GM12872 (cell line): ENCODE measurements at regions not wholly inside any gene's neighbourhood (a gene's known extent, or its start where the extent isn't known, plus 50 kb on each side); places are given as distances from the start of the nearest gene placed in this dataset.

Experiments used
- TF ChIP-seq, protein P1 (sequence below): IDR thresholded peaks from 3 replicates; pipeline ENCODE4 v1.5.1; 2011; ENCODE audit warnings: low read depth, mild to moderate bottlenecking, low read length, moderate library complexity; ENCODE audit not compliant: insufficient read depth

DNA sequence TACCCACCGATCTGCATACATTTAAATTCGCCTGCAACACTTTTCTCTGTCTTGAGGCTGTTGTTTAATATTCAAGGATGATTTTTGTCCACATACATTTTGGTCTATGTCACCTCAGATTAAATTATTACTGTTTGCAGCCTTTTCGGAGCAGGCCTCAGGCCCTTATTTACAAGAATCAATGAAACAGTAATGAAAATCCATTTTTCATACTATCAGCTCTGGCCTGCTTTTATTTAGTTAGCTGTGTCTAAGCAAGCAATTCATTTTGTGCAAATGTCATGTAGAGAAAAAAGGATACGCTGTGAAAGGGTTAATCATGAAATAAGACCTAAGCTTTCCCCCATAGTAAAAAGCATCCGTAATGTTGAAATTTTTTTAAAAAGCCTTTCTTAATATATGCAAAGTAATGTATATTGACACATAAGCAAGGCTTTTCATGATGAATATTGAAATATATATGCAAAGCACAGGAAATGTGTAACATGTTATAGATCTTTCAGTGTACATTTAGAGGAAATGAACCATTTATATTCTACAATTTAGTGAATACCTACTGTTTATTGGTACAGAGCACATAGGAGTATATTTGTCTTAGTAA lies 1135.3 kb upstream of the ZEB2 start:
- TF ChIP-seq, protein P1, sequence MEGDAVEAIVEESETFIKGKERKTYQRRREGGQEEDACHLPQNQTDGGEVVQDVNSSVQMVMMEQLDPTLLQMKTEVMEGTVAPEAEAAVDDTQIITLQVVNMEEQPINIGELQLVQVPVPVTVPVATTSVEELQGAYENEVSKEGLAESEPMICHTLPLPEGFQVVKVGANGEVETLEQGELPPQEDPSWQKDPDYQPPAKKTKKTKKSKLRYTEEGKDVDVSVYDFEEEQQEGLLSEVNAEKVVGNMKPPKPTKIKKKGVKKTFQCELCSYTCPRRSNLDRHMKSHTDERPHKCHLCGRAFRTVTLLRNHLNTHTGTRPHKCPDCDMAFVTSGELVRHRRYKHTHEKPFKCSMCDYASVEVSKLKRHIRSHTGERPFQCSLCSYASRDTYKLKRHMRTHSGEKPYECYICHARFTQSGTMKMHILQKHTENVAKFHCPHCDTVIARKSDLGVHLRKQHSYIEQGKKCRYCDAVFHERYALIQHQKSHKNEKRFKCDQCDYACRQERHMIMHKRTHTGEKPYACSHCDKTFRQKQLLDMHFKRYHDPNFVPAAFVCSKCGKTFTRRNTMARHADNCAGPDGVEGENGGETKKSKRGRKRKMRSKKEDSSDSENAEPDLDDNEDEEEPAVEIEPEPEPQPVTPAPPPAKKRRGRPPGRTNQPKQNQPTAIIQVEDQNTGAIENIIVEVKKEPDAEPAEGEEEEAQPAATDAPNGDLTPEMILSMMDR, result no peak

DNA sequence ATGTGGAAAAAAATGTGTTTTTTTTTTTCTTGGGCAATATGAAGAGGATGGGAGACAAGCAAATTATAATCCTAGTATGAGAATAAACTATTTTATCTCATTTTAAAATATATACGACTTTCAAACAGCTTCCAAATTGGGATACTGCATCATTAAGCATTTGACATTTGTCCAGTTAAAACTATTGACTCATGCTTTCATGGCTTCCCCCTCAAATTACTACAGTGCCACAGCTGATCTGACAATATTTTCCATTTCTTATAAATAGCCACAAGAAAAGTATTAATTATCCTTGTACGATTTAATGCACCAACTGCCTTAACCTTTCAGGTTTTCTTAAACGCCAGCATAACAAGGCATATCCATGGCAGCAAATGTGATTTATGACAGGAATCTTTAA lies 1134.8 kb upstream of the ZEB2 start:
- TF ChIP-seq, protein P1, result no peak

DNA sequence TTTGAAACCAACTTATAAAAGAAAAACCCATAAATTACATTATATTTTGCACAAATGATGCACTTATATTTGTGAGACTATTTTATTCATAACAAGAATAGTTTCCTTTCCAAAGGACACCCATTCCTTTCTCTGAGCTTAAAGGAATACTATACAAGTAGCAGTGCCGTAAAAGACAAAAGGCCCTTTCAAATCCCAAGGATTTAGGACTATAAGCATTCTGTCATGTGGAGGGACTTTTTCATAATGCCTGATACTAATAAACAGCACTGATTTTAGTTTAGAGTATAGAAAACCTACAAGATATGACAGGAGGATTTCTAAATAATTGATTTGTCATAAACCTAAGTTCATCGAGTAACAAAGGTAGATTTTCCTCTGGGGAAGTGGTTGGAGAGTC lies 1134.2 kb upstream of the ZEB2 start:
- TF ChIP-seq, protein P1, result no peak

DNA sequence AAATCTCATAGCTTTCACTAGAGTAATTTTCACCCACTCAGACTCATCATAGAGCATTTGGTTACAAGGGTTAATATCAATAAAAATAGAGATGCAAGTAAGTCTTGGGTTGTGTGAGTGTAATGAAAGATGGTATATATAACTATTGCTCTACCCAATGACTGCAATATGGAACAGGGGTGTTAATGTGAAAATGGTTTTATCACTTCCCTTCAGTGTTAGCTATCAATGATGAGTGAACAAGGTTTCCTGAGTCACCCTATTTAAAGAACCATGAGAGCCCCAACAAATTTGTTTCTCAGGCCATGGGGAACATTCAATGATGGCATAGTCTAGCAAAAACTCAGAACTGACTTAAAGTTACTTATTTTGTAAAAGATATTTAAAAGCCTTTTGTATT lies 1133.6 kb upstream of the ZEB2 start:
- TF ChIP-seq, protein P1, result no peak

DNA sequence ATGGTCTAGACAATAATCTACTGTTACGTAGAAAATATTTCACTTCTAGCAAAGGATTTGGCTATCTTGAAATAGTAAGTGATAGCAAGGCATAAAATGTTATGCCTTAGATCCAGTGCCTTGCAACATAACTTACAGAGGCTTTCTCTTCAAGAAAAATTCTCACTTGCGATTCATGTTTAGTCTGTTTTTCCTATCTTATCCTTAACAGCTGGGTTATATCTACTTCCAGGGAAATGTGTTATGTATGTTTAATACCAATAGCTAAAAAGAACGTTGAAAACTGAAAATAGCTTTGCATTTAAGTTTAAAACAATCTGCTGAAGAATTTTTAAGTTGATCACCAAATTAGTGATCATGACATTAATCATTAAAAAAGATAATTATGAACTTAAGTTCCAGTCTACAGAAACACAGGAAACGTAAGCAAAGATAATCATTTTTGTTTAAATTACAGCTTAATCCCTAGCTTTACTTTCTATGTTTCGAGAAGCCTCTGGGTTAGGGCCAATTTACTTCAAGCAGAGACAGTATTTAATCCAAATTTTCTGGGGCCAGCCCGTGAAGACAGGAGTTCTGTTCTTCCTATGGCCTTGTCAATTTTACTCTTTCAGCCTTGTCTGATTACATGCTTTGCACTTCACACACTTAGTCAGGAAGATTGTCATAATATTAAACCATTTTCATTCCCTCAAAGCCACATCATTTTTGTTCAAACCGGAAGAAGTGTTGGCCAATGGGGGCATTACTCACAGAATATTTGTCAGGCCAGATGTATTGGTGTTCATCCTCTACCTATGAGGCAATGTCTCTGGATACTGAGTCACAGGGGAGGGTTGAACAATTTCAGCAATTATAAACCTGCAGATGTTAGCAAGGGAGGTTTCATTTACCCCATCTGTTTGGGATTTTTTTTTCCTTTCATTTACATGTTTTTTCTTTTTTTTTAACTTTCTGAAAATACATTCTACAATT lies 1132.9 kb upstream of the ZEB2 start:
- TF ChIP-seq, protein P1, result no peak

DNA sequence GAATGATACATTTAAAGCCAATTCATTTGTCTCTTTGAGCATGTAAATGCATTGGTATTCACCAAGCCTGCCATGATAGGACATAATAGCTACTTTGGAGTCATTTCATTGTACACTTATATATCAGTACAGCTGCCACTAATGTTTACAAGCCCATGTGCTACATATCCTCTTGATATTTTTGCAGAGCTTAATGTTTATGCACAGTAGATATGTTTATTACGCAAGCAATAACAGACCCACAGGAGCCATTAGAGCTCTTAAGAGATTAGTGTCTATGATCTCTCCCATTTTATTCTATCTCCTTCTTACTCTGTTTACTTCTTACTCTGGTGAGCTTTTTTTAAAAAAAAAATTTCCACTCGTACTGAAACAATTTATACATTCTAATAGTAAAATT lies 1132.1 kb upstream of the ZEB2 start:
- TF ChIP-seq, protein P1, result no peak

DNA sequence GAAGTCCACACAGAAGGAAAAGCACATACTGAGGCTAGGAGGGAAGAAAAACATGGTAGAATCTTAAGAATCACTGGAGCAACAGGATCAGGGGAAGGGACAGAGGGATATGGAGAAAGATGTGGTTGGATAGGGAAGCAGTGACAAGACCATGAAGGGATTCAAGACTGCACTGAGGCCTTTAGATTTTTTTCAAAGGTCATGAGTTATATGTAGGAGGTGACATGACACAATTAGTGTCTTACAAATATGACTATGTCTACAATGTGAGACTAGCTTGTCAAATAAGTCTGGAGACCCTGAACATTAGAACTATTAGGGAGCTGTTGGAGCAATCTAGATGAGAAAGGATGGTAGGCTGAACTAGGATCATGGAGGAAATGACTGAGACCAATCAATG lies 1130.3 kb upstream of the ZEB2 start:
- TF ChIP-seq, protein P1, result no peak
